ENCODE measurements at regions not wholly inside any gene's neighbourhood (a gene's known extent, or its start where the extent isn't known, plus 50 kb on each side); places are given as distances from the start of the nearest gene placed in this dataset.

DNA sequence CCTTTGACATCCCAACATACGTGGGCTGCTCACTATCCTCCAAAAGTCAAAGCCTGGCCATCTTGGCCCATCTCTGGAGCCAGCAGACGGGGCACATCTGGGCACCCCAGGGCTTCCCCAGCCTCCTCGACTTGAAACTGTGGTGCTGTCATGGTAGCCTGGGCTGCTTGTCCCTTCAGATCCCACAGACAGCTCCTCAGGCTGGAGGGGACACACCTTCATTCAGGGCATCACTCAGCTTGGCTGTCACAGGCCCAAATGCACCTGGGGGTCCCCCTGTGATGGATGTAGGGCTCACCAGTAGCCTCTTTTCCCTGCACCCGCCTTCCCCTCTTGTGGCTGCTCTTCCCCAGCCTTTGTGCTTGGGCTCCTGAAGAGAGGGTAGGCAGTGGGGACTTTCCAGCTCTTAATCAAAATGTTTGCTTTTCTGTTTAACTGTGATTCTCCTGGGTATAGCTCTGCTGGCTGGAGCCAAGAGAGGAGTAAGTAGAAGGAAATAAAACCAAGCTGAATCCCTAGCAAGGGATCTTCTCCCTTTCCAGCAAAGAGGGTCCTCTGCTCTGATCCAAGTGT lies 92.3 kb downstream of the GYPC start:
- TF ChIP-seq, protein P1, sequence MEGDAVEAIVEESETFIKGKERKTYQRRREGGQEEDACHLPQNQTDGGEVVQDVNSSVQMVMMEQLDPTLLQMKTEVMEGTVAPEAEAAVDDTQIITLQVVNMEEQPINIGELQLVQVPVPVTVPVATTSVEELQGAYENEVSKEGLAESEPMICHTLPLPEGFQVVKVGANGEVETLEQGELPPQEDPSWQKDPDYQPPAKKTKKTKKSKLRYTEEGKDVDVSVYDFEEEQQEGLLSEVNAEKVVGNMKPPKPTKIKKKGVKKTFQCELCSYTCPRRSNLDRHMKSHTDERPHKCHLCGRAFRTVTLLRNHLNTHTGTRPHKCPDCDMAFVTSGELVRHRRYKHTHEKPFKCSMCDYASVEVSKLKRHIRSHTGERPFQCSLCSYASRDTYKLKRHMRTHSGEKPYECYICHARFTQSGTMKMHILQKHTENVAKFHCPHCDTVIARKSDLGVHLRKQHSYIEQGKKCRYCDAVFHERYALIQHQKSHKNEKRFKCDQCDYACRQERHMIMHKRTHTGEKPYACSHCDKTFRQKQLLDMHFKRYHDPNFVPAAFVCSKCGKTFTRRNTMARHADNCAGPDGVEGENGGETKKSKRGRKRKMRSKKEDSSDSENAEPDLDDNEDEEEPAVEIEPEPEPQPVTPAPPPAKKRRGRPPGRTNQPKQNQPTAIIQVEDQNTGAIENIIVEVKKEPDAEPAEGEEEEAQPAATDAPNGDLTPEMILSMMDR (conservative IDR thresholded peaks at IDR 0.05), result no peak
- no peak for TF ChIP-seq ZFX (IDR thresholded peaks at IDR 0.05)

Measured in C4-2B (cell line).